GM23338 (cell line): ENCODE measurements at regions not wholly inside any gene's neighbourhood (a gene's known extent, or its start where the extent isn't known, plus 50 kb on each side); places are given as distances from the start of the nearest gene placed in this dataset.

Experiments
- ATAC-seq: fragments of 200-7000 bp; cut with Tn5 transposase; 3 replicates; pipeline ENCODE4 v1.9.1; 2020
- DNase-seq: peaks from one replicate; pipeline ENCODE4 v3.0.0-alpha.2; 2015; ENCODE audit warnings: low spot score
- H2AFZ ChIP-seq: fragments of 200-600 bp; sonication (generic); 2 replicates; pipeline ENCODE4 v1.8.0; 2016; ENCODE audit warnings: antibody characterized with exemption, mild to moderate bottlenecking, moderate library complexity
- H3F3A ChIP-seq: fragments of 200-600 bp; sonication (generic); replicated peaks from 2 replicates; pipeline ENCODE4 v1.8.0; 2017; ENCODE audit warnings: antibody characterized with exemption, mixed run types, low read depth
- H3K27ac ChIP-seq: fragments of 200-600 bp; sonication (generic); 2 replicates; pipeline ENCODE4 v1.6.1; 2016; ENCODE audit warnings: low read depth
- H3K27me3 ChIP-seq: fragments of 200-600 bp; sonication (generic); 2 replicates; pipeline ENCODE4 v1.8.0; 2016; ENCODE audit warnings: mild to moderate bottlenecking, mixed run types, moderate library complexity; ENCODE audit not compliant: insufficient read depth
- H3K36me3 ChIP-seq: fragments of 200-600 bp; sonication (generic); 2 replicates; pipeline ENCODE4 v1.8.0; 2016; ENCODE audit warnings: mild to moderate bottlenecking; ENCODE audit not compliant: insufficient read depth
- H3K4me1 ChIP-seq: fragments of 200-600 bp; sonication (generic); 2 replicates; pipeline ENCODE4 v1.8.0; 2016; ENCODE audit warnings: mild to moderate bottlenecking, moderate library complexity; ENCODE audit not compliant: insufficient read depth
- H3K4me2 ChIP-seq: fragments of 200-600 bp; sonication (generic); 2 replicates; pipeline ENCODE4 v1.7.1; 2017; ENCODE audit warnings: mixed run types
- H3K4me3 ChIP-seq: fragments of 200-600 bp; sonication (generic); 2 replicates; pipeline ENCODE4 v1.6.1; 2016; ENCODE audit warnings: mixed run types
- H3K79me2 ChIP-seq: fragments of 200-600 bp; sonication (generic); replicated peaks from 2 replicates; pipeline ENCODE4 v1.8.0; 2017; ENCODE audit warnings: mild to moderate bottlenecking; ENCODE audit not compliant: insufficient read depth
- H3K9me2 ChIP-seq: fragments of 200-600 bp; sonication (generic); 2 replicates; pipeline ENCODE4 v1.8.0; 2017; ENCODE audit not compliant: insufficient read depth
- H4K20me1 ChIP-seq: fragments of 200-600 bp; sonication (generic); replicated peaks from 2 replicates; pipeline ENCODE4 v1.8.0; 2017; ENCODE audit warnings: mild to moderate bottlenecking; ENCODE audit not compliant: insufficient read depth
- H3K27ac Mint-ChIP-seq: 2 replicates; pipeline ENCODE4 v1.8.0; 2020; ENCODE audit warnings: inconsistent platforms, mild to moderate bottlenecking, moderate library complexity, mixed read lengths
- H3K27me3 Mint-ChIP-seq: 3 replicates; pipeline ENCODE4 v1.8.0; 2022; ENCODE audit warnings: low read depth, mild to moderate bottlenecking, moderate library complexity, mixed read lengths, inconsistent platforms; ENCODE audit not compliant: insufficient read depth, poor library complexity
- H3K36me3 Mint-ChIP-seq: 3 replicates; pipeline ENCODE4 v1.8.0; 2021; ENCODE audit warnings: low read depth, mild to moderate bottlenecking, inconsistent platforms, moderate library complexity, mixed read lengths
- H3K4me1 Mint-ChIP-seq: 3 replicates; pipeline ENCODE4 v1.8.0; 2020; ENCODE audit warnings: mild to moderate bottlenecking, inconsistent platforms, mixed read lengths
- H3K4me3 Mint-ChIP-seq: 3 replicates; pipeline ENCODE4 v1.8.0; 2021; ENCODE audit warnings: moderate library complexity, mild to moderate bottlenecking, inconsistent platforms, mixed read lengths
- H3K9me3 Mint-ChIP-seq: 3 replicates; pipeline ENCODE4 v1.8.0; 2020; ENCODE audit warnings: moderate library complexity, mild to moderate bottlenecking, inconsistent platforms, mixed read lengths
- CREB1 ChIP-seq: fragments of 250-450 bp; sonication (Bioruptor Pico); IDR thresholded peaks from 2 replicates; pipeline ENCODE4 v1.5.0; 2020; ENCODE audit warnings: low read depth, mild to moderate bottlenecking, moderate library complexity
- CTCF ChIP-seq, 2 experiments: fragments of 200-600 bp in 1 of 2; sonication (generic) in 1 of 2; conservative IDR thresholded peaks; 2 replicates each; pipeline versions ENCODE4 v1.5.1 to v1.6.1; 2016 to 2017; ENCODE audit warnings: antibody characterized with exemption in 2 of 2, low read depth in 2 of 2, mild to moderate bottlenecking in 2 of 2, moderate library complexity in 1 of 2
- ETS1 ChIP-seq: IDR thresholded peaks from 2 replicates; pipeline ENCODE4 v1.6.1; 2016; ENCODE audit warnings: antibody characterized with exemption
- JUNB ChIP-seq: IDR thresholded peaks from one replicate; pipeline ENCODE4 v1.6.1; 2016; ENCODE audit warnings: antibody characterized with exemption; ENCODE audit not compliant: unreplicated experiment
- NANOG ChIP-seq: IDR thresholded peaks from 2 replicates; pipeline ENCODE4 v1.6.1; 2016; ENCODE audit warnings: antibody characterized with exemption, borderline replicate concordance
- POLR2AphosphoS5 ChIP-seq: IDR thresholded peaks from 2 replicates; pipeline ENCODE4 v1.6.1; 2016; ENCODE audit warnings: antibody characterized with exemption, low read depth
- REST ChIP-seq: IDR thresholded peaks from one replicate; pipeline ENCODE4 v1.6.1; 2018; ENCODE audit warnings: antibody characterized with exemption; ENCODE audit not compliant: unreplicated experiment
- STAT1 ChIP-seq: IDR thresholded peaks from one replicate; pipeline ENCODE4 v1.6.1; 2016; ENCODE audit warnings: antibody characterized with exemption; ENCODE audit not compliant: unreplicated experiment
- ZNF114 ChIP-seq: fragments of 250-450 bp; sonication (Bioruptor Pico); IDR thresholded peaks from 2 replicates; pipeline ENCODE4 v1.5.0; 2020; ENCODE audit warnings: mild to moderate bottlenecking, moderate library complexity
- ZNF331 ChIP-seq: fragments of 250-450 bp; sonication (Bioruptor Pico); IDR thresholded peaks from 2 replicates; pipeline ENCODE4 v1.5.0; 2020; ENCODE audit warnings: low read depth, mild to moderate bottlenecking, moderate library complexity
- ZNF462 ChIP-seq: fragments of 250-450 bp; sonication (Bioruptor Pico); IDR thresholded peaks from 2 replicates; pipeline ENCODE4 v1.5.0; 2020; ENCODE audit warnings: mild to moderate bottlenecking, moderate library complexity

GRCh38 chr6:158905277-158905676 is 86.1 kb upstream of the EZR start:
- Histone ChIP-seq H3K79me2 (no peaks in the 10 kb centered on the region), H3F3A (no peaks in the 10 kb centered on the region), H3K36me3 (peaks cover 4% of the 10 kb centered on the region), H3K27me3 (no peaks in the 10 kb centered on the region), H2AFZ (no peak overlapping the region), H4K20me1 (no peaks in the 10 kb centered on the region), H3K4me3 (no peak overlapping the region), H3K4me1 (peaks cover 14% of the 10 kb centered on the region; the same call in 1 of the 2 replicates), H3K4me2 (no peak overlapping the region), H3K27ac (no peak overlapping the region), H3K9me2 (no peaks in the 10 kb centered on the region)
- peaks cover 26% of the 10 kb centered on the region for H3K9me3 Mint-ChIP-seq
- no peak overlapping the region for H3K4me3 Mint-ChIP-seq
- H3K27ac Mint-ChIP-seq = no peak overlapping the region
- DNase-seq (no peak), ATAC-seq (no peak)
- H3K36me3 Mint-ChIP-seq = peaks cover 26% of the 10 kb centered on the region
- TF ChIP-seq ZNF331 (no peak), CTCF (conservative IDR thresholded peaks at IDR 0.05; ENCODE audit: low read depth in 2 of 2) (no peak), ZNF114 (no peak), POLR2AphosphoS5 (no peak), NANOG (no peak), ETS1 (no peak), CREB1 (CRISPR knock-in tag) (no peak), REST (no peak), STAT1 (no peak), JUNB (no peak)
- H3K4me1 Mint-ChIP-seq = peaks cover 17% of the 10 kb centered on the region
- peaks cover 5% of the 10 kb centered on the region for H3K27me3 Mint-ChIP-seq

- Histone ChIP-seq H3K27ac (no peak overlapping the region), H3K79me2 (no peaks in the 10 kb centered on the region), H3K9me2 (no peaks in the 10 kb centered on the region), H4K20me1 (no peaks in the 10 kb centered on the region), H3K4me3 (no peak overlapping the region), H3K36me3 (peaks cover 4% of the 10 kb centered on the region), H3K4me2 (no peak overlapping the region), H3K27me3 (no peaks in the 10 kb centered on the region), H3F3A (no peaks in the 10 kb centered on the region), H3K4me1 (peaks cover 7% of the 10 kb centered on the region; the same call in 1 of the 2 replicates), H2AFZ (no peak overlapping the region)
- peaks cover 2% of the 10 kb centered on the region for H3K27me3 Mint-ChIP-seq
- H3K4me3 Mint-ChIP-seq = no peak overlapping the region
- DNase-seq (no peak), ATAC-seq (no peak)
- peaks cover 11% of the 10 kb centered on the region for H3K4me1 Mint-ChIP-seq
- peaks cover 26% of the 10 kb centered on the region for H3K9me3 Mint-ChIP-seq
- H3K27ac Mint-ChIP-seq = no peak overlapping the region
- H3K36me3 Mint-ChIP-seq = peaks cover 26% of the 10 kb centered on the region
- TF ChIP-seq ZNF462 (CRISPR knock-in tag) = no peak
- TF ChIP-seq JUNB = no peak
Observed at GRCh38 chr6:158903801-158904200, 84.6 kb upstream of the EZR start.
